Mesendoderm (in vitro differentiated cells): ENCODE measurements at regions not wholly inside any gene's neighbourhood (a gene's known extent, or its start where the extent isn't known, plus 50 kb on each side); places are given as distances from the start of the nearest gene placed in this dataset.

ENCODE experiments used
- DNase-seq: peaks from one replicate; pipeline ENCODE4 v3.0.0; 2013
- H2AK5ac ChIP-seq: 2 replicates; pipeline ENCODE4 v1.6.1; 2013; ENCODE audit warnings: low read length, inconsistent platforms
- H2BK120ac ChIP-seq: 2 replicates; pipeline ENCODE4 v1.6.1; 2013; ENCODE audit warnings: low read depth, mild to moderate bottlenecking, low read length, moderate library complexity, mixed read lengths
- H2BK15ac ChIP-seq: replicated peaks from 2 replicates; pipeline ENCODE4 v1.6.1; 2013; ENCODE audit warnings: low read depth, mild to moderate bottlenecking, moderate library complexity
- H2BK5ac ChIP-seq: 2 replicates; pipeline ENCODE4 v1.6.1; 2013; ENCODE audit warnings: low read length, inconsistent platforms
- H3K18ac ChIP-seq: 2 replicates; pipeline ENCODE4 v1.6.1; 2013; ENCODE audit warnings: mild to moderate bottlenecking, low read length, mixed read lengths
- H3K23ac ChIP-seq: one replicate; pipeline ENCODE4 v1.6.1; 2013; ENCODE audit warnings: low read length
- H3K27ac ChIP-seq: 2 replicates; pipeline ENCODE4 v1.5.1; 2013; ENCODE audit warnings: low read depth, mild to moderate bottlenecking, inconsistent platforms, low read length, moderate library complexity
- H3K27me3 ChIP-seq: 2 replicates; pipeline ENCODE4 v1.6.1; 2013; ENCODE audit warnings: low read length, control low read depth, mild to moderate bottlenecking, inconsistent platforms; ENCODE audit not compliant: insufficient read depth, poor library complexity
- H3K36me3 ChIP-seq: 2 replicates; pipeline ENCODE4 v1.6.1; 2013; ENCODE audit warnings: low read length, inconsistent platforms; ENCODE audit not compliant: control insufficient read depth, insufficient read depth
- H3K4ac ChIP-seq: one replicate; pipeline ENCODE4 v1.6.1; 2013; ENCODE audit warnings: low read depth, mild to moderate bottlenecking, low read length, moderate library complexity
- H3K4me1 ChIP-seq: 2 replicates; pipeline ENCODE4 v1.6.1; 2013; ENCODE audit warnings: low read depth, low read length, inconsistent platforms; ENCODE audit not compliant: control insufficient read depth
- H3K4me2 ChIP-seq: 2 replicates; pipeline ENCODE4 v1.6.1; 2013; ENCODE audit warnings: low read length
- H3K4me3 ChIP-seq: 2 replicates; pipeline ENCODE4 v1.5.1; 2013; ENCODE audit warnings: mild to moderate bottlenecking, low read length
- H3K56ac ChIP-seq: one replicate; pipeline ENCODE4 v1.6.1; 2013; ENCODE audit warnings: low read length
- H3K79me1 ChIP-seq: 2 replicates; pipeline ENCODE4 v1.6.1; 2013; ENCODE audit warnings: low read length, inconsistent platforms
- H3K79me2 ChIP-seq: 2 replicates; pipeline ENCODE4 v1.6.1; 2013; ENCODE audit warnings: mild to moderate bottlenecking, low read length; ENCODE audit not compliant: control insufficient read depth, insufficient read depth
- H3K9ac ChIP-seq: 2 replicates; pipeline ENCODE4 v1.6.1; 2013; ENCODE audit warnings: low read length, inconsistent platforms
- H4K5ac ChIP-seq: one replicate; pipeline ENCODE4 v1.6.1; 2013; ENCODE audit warnings: low read length
- H4K8ac ChIP-seq: one replicate; pipeline ENCODE4 v1.6.1; 2013; ENCODE audit warnings: low read depth, mild to moderate bottlenecking, control low read depth, low read length, moderate library complexity
- WGBS: extraction: QIAGEN DNeasy Blood & Tissue Kit; methylation state at CpG from one replicate; pipeline ENCODE4 v1.1.7; 2013; ENCODE audit warnings: low lambda C conversion rate, missing lambda C conversion rate; ENCODE audit not compliant: insufficient coverage; ENCODE audit errors: extremely low coverage; 5-methylcytosine and 5-hydroxymethylcytosine counted together

- no peak overlapping the region for H3K4me2 ChIP-seq
These were observed 276.3 kb upstream of the PTBP2 start for GRCh38 chr1:96445302-96445701.

DNA sequence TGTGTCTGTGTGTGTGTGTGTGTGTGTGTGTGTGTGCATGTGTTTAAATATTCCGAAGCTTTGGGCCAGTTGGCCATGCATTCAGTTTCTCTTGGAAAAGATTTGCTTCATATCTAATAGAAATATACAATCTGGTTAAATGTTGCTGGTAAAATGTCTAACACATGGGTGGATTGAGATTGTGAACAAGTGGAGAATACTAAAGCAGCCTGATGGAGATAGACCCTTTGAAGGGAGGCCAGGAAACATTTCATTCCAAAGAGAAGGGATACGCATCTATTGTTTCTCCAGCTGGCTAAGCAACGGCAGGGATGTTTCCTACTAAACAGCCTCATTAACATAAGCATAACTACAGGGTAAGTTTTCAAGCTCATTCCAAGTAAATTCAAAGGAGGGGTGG is 257.5 kb upstream of the PTBP2 start:
- Histone ChIP-seq H3K4me2 (no peak overlapping the region), H3K36me3 (no peaks in the 10 kb centered on the region), H3K4me1 (no peaks in the 10 kb centered on the region), H3K79me2 (no peaks in the 10 kb centered on the region), H2AK5ac (no peak overlapping the region), H3K9ac (no peak overlapping the region), H3K27me3 (no peaks in the 10 kb centered on the region), H3K79me1 (no peaks in the 10 kb centered on the region), H3K56ac (no peak overlapping the region), H2BK15ac (no peak overlapping the region), H4K8ac (no peak overlapping the region), H4K5ac (no peak overlapping the region), H3K18ac (no peak overlapping the region), H3K27ac (no peak overlapping the region), H3K4ac (no peak overlapping the region), H2BK5ac (no peak overlapping the region), H3K23ac (no peak overlapping the region), H2BK120ac (no peak overlapping the region), H3K4me3 (no peak overlapping the region)
- no CpG with 5 or more reads among the region's 3 CpGs for WGBS
- DNase-seq, result no peak

More at GRCh38 chr1:96445302-96445701, 276.3 kb upstream of the PTBP2 start:
- no peak for DNase-seq
- Histone ChIP-seq H3K27ac (no peak overlapping the region), H3K36me3 (no peaks in the 10 kb centered on the region), H3K9ac (no peak overlapping the region), H2AK5ac (no peak overlapping the region), H3K18ac (no peak overlapping the region), H2BK120ac (no peak overlapping the region), H3K4ac (no peak overlapping the region), H2BK15ac (no peak overlapping the region), H3K27me3 (no peaks in the 10 kb centered on the region), H3K23ac (no peak overlapping the region), H3K79me1 (no peaks in the 10 kb centered on the region), H4K8ac (no peak overlapping the region), H3K4me1 (no peaks in the 10 kb centered on the region), H3K56ac (no peak overlapping the region), H4K5ac (no peak overlapping the region), H2BK5ac (no peak overlapping the region), H3K4me3 (no peak overlapping the region), H3K79me2 (no peaks in the 10 kb centered on the region)
- WGBS, result no CpG with 5 or more reads among the region's 1 CpG

- Histone ChIP-seq H3K36me3 (no peaks in the 10 kb centered on the region), H3K4me3 (no peak overlapping the region), H3K79me1 (no peaks in the 10 kb centered on the region), H3K4me1 (no peaks in the 10 kb centered on the region), H3K79me2 (no peaks in the 10 kb centered on the region), H2BK15ac (no peak overlapping the region), H3K56ac (no peak overlapping the region), H3K18ac (no peak overlapping the region), H4K5ac (no peak overlapping the region), H3K9ac (no peak overlapping the region), H3K4ac (no peak overlapping the region), H2BK5ac (no peak overlapping the region), H3K27ac (no peak overlapping the region), H3K4me2 (no peak overlapping the region), H3K27me3 (no peaks in the 10 kb centered on the region), H2AK5ac (no peak overlapping the region), H4K8ac (no peak overlapping the region), H3K23ac (no peak overlapping the region), H2BK120ac (no peak overlapping the region)
- no peak for DNase-seq
- no CpG with 5 or more reads among the region's 5 CpGs for WGBS
These were observed 257.1 kb upstream of the PTBP2 start for GRCh38 chr1:96464522-96464921.

DNA sequence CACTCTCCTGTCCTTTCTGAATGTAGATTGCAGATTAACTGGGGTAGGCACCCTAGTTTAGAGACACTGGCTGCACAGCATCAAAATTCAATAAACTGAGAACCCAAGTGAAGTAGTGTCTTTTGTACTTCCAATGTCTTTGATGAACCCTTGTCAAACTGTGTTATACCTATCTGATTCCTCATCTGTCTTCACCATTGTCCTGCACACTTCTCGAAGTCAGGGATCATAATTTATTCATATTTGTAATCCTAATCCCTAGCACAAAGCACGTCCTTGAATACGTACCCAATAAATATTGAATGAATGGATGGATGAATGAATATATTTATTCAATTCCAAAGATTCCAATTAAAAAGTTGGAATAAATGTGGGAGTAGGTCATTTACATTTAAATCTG is 256.6 kb upstream of the PTBP2 start:
- H3K9ac ChIP-seq, result no peak overlapping the region
- WGBS, result no CpG with 5 or more reads among the region's 3 CpGs
- H2BK5ac ChIP-seq, result no peak overlapping the region
- no peak overlapping the region for H4K5ac ChIP-seq
- no peaks in the 10 kb centered on the region for H3K4me1 ChIP-seq
- no peak for DNase-seq
- no peak overlapping the region for H2BK15ac ChIP-seq
- no peak overlapping the region for H3K23ac ChIP-seq
- no peak overlapping the region for H2AK5ac ChIP-seq
- no peak overlapping the region for H3K18ac ChIP-seq
- no peak overlapping the region for H3K56ac ChIP-seq
- H3K4ac ChIP-seq, result no peak overlapping the region
- H2BK120ac ChIP-seq, result no peak overlapping the region
- H3K27ac ChIP-seq, result no peak overlapping the region
- no peaks in the 10 kb centered on the region for H3K79me1 ChIP-seq
- H3K36me3 ChIP-seq, result no peaks in the 10 kb centered on the region
- no peaks in the 10 kb centered on the region for H3K79me2 ChIP-seq
- H4K8ac ChIP-seq, result no peak overlapping the region
- H3K4me2 ChIP-seq, result no peak overlapping the region
- no peak overlapping the region for H3K4me3 ChIP-seq
- no peaks in the 10 kb centered on the region for H3K27me3 ChIP-seq

GRCh38 chr1:96465441-96465840 is 256.1 kb upstream of the PTBP2 start:
- Histone ChIP-seq H4K5ac (no peak overlapping the region), H3K79me2 (no peaks in the 10 kb centered on the region), H3K27ac (no peak overlapping the region), H3K4ac (no peak overlapping the region), H3K4me3 (no peak overlapping the region), H3K36me3 (no peaks in the 10 kb centered on the region), H3K4me1 (no peaks in the 10 kb centered on the region), H4K8ac (no peak overlapping the region), H3K23ac (no peak overlapping the region), H3K4me2 (no peak overlapping the region), H2BK120ac (no peak overlapping the region), H3K79me1 (no peaks in the 10 kb centered on the region), H3K27me3 (no peaks in the 10 kb centered on the region), H2BK15ac (no peak overlapping the region), H2AK5ac (no peak overlapping the region), H2BK5ac (no peak overlapping the region), H3K18ac (no peak overlapping the region), H3K9ac (no peak overlapping the region), H3K56ac (no peak overlapping the region)
- WGBS, result no CpG with 5 or more reads among the region's 8 CpGs
- DNase-seq, result no peak

GRCh38 chr1:96466842-96467241 is 254.7 kb upstream of the PTBP2 start:
- H4K8ac ChIP-seq, result no peak overlapping the region
- H3K18ac ChIP-seq, result no peak overlapping the region
- H3K56ac ChIP-seq, result no peak overlapping the region
- no peaks in the 10 kb centered on the region for H3K4me1 ChIP-seq
- no peak overlapping the region for H3K23ac ChIP-seq
- H3K9ac ChIP-seq, result no peak overlapping the region
- no peaks in the 10 kb centered on the region for H3K79me1 ChIP-seq
- H3K4ac ChIP-seq, result no peak overlapping the region
- H3K27me3 ChIP-seq, result no peaks in the 10 kb centered on the region
- H3K4me2 ChIP-seq, result no peak overlapping the region
- no peak overlapping the region for H3K4me3 ChIP-seq
- H2BK15ac ChIP-seq, result no peak overlapping the region
- H3K36me3 ChIP-seq, result no peaks in the 10 kb centered on the region
- no peak overlapping the region for H2BK120ac ChIP-seq
- no peak for DNase-seq
- no peak overlapping the region for H2BK5ac ChIP-seq
- WGBS, result no CpG with 5 or more reads among the region's 1 CpG
- H4K5ac ChIP-seq, result no peak overlapping the region
- no peak overlapping the region for H3K27ac ChIP-seq
- no peak overlapping the region for H2AK5ac ChIP-seq
- H3K79me2 ChIP-seq, result no peaks in the 10 kb centered on the region
